ENCODE measurements at regions not wholly inside any gene's neighbourhood (a gene's known extent, or its start where the extent isn't known, plus 50 kb on each side); places are given as distances from the start of the nearest gene placed in this dataset.

- TF ChIP-seq ZBTB7A (IDR thresholded peaks at IDR 0.05; ENCODE audit: low read depth) (no peak), REST (IDR thresholded peaks at IDR 0.05; ENCODE audit: low read depth) (no peak), YY1 (IDR thresholded peaks at IDR 0.05; ENCODE audit: low read depth) (no peak), FOXM1 (IDR thresholded peaks at IDR 0.05; ENCODE audit: borderline replicate concordance, low read depth) (no peak), EGR1 (IDR thresholded peaks at IDR 0.05) (no peak), CEBPB (IDR thresholded peaks at IDR 0.05) (no peak), TEAD4 (IDR thresholded peaks at IDR 0.05) (no peak), NFIC (IDR thresholded peaks at IDR 0.05) (no peak), USF1 (IDR thresholded peaks at IDR 0.05) (no peak), CREB1 (IDR thresholded peaks at IDR 0.05; ENCODE audit: low read depth) (no peak)
These were observed 306.4 kb downstream of the RPS6KC1 start for GRCh38 chr1:213357403-213357802.

GRCh38 chr1:213362598-213362997 lies 311.6 kb downstream of the RPS6KC1 start:
- TF ChIP-seq NFIC (IDR thresholded peaks at IDR 0.05), result no peak
- TF ChIP-seq REST (IDR thresholded peaks at IDR 0.05; ENCODE audit: low read depth), result no peak
- no peak for TF ChIP-seq EP300 (IDR thresholded peaks at IDR 0.05; ENCODE audit: borderline replicate concordance)
- TF ChIP-seq RAD21 (IDR thresholded peaks at IDR 0.05; ENCODE audit: low read depth), result no peak
- TF ChIP-seq EGR1 (IDR thresholded peaks at IDR 0.05), result no peak
- TF ChIP-seq FOXM1 (IDR thresholded peaks at IDR 0.05; ENCODE audit: borderline replicate concordance, low read depth), result no peak
- no peak for TF ChIP-seq USF1 (IDR thresholded peaks at IDR 0.05)
- TF ChIP-seq CEBPB (IDR thresholded peaks at IDR 0.05), result no peak
- no peak for TF ChIP-seq YY1 (IDR thresholded peaks at IDR 0.05; ENCODE audit: low read depth)
- no peak for TF ChIP-seq TAF1 (IDR thresholded peaks at IDR 0.05; ENCODE audit: low read depth)
- TF ChIP-seq ZBTB7A (IDR thresholded peaks at IDR 0.05; ENCODE audit: low read depth), result no peak
- no peak for TF ChIP-seq TEAD4 (IDR thresholded peaks at IDR 0.05)
- no peak for TF ChIP-seq CREB1 (IDR thresholded peaks at IDR 0.05; ENCODE audit: low read depth)
- no peak for TF ChIP-seq TCF12 (IDR thresholded peaks at IDR 0.05; ENCODE audit: low read depth)

- TF ChIP-seq ZBTB7A (IDR thresholded peaks at IDR 0.05; ENCODE audit: low read depth) (no peak), NFIC (IDR thresholded peaks at IDR 0.05) (no peak), USF1 (IDR thresholded peaks at IDR 0.05) (no peak), TCF12 (IDR thresholded peaks at IDR 0.05; ENCODE audit: low read depth) (no peak), CEBPB (IDR thresholded peaks at IDR 0.05) (no peak), CREB1 (IDR thresholded peaks at IDR 0.05; ENCODE audit: low read depth) (no peak), FOXM1 (IDR thresholded peaks at IDR 0.05; ENCODE audit: borderline replicate concordance, low read depth) (no peak), TAF1 (IDR thresholded peaks at IDR 0.05; ENCODE audit: low read depth) (no peak), YY1 (IDR thresholded peaks at IDR 0.05; ENCODE audit: low read depth) (no peak)
These were observed 315.2 kb downstream of the RPS6KC1 start for GRCh38 chr1:213366141-213366831.

GRCh38 chr1:213369465-213369864 lies 318.4 kb downstream of the RPS6KC1 start:
- TF ChIP-seq EP300 (IDR thresholded peaks at IDR 0.05; ENCODE audit: borderline replicate concordance) (no peak), CREB1 (IDR thresholded peaks at IDR 0.05; ENCODE audit: low read depth) (no peak)

GRCh38 chr1:213370523-213370922 lies 319.5 kb downstream of the RPS6KC1 start:
- TF ChIP-seq NFIC (IDR thresholded peaks at IDR 0.05), result no peak

- no peak for TF ChIP-seq CEBPB (IDR thresholded peaks at IDR 0.05)
- no peak for TF ChIP-seq FOXM1 (IDR thresholded peaks at IDR 0.05; ENCODE audit: borderline replicate concordance, low read depth)
- no peak for TF ChIP-seq ZBTB7A (IDR thresholded peaks at IDR 0.05; ENCODE audit: low read depth)
- TF ChIP-seq MAX (IDR thresholded peaks at IDR 0.05), result no peak
These were observed 320.4 kb downstream of the RPS6KC1 start for GRCh38 chr1:213371525-213371846.

All from Ishikawa (cell line).